Raji (cell line): ENCODE measurements at regions not wholly inside any gene's neighbourhood (a gene's known extent, or its start where the extent isn't known, plus 50 kb on each side); places are given as distances from the start of the nearest gene placed in this dataset.

Source experiments
- POLR2A ChIP-seq: IDR thresholded peaks from 2 replicates; pipeline ENCODE4 v1.6.1; 2011; ENCODE audit warnings: low read depth, low read length, control low read depth; ENCODE audit not compliant: insufficient read depth

DNA sequence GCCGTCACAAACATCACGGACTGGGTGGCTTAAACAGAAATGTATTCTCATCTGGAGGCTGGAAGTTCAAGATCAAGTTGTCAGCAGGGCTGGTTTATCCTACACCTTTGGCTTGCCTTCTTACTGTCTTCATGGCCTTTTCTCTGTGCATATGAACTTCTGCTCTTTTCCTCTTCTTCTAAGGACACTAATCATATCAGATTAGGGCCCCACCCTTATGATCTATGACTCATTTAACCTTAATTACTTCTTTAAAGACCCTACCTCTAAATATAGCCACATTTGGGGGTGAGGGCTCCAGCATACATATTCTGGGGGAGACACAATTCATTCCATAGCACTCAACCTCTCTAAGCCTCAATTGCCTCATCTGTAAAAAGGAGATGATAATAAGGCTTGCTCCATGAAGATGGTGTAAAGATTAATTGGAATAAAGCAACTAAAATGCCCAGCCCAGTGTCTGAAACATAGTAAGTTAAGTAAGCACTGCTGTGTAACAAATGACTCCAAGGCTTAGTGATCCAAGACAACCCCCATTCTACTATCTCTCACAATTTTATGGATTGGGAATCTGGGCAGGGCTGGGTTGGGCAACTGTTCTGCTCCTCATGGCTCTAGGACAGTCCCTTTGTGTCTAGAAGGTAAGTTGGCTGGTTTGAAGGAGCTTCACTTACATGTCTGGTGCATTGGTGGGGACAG lies 119.8 kb downstream of the BANF2 start:
- TF ChIP-seq POLR2A: no peak

- no peak for TF ChIP-seq POLR2A
These were observed 118.4 kb downstream of the BANF2 start for GRCh38 chr20:17818187-17818586.

DNA sequence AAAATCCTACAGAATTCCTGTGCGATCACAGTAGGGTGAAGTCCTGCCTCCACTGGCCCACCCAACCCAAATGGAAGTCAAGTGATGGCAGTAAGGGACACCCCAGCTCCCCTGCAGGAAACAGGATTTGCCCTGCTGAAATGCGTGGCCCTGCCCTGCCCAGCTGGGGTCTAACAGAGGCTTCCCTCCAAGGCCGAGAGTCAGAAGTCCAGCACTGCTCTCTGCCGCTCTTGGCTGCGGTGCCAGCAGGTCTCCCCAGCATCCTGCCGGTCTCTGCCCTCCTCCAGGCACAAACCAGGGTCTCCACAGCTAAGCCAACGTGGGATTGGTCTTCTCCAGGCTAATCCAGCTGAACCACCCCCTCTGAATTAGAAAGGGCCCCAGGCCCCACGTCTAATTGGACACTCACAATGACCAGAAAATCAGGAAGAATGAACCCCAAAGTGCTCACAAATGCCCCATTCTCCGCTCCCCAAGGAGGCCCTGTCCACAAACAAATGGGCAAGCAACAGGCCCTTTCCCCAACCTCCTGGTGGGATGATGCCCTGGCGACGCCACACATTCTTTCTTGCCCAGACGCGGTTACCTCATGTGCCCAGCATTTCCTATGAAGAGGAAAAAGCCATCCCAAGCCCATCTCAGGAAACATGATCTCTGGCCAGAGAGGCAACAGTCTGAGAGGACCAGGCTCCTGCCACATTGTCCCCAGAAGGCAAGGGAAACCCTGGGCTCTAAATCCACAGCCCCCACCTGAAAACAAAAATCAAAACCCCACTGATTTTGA lies 117.2 kb downstream of the BANF2 start:
- TF ChIP-seq POLR2A: no peak

DNA sequence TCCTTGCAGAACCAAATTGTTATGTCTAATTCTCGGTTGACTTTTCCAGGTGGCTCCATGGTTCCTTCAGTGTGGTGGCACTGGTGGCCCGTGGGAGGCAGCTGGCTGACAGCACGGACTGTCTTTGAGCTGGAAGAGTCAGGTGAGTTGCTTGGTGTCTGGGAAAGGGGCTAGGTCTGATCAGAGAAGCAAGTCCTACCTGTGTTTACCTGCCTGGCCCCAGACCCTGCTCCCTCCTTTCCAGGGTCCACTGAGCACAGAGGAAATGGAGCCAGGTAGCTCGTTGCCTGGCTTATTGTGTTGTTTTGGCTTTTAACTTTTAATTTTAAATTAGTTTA lies 111.8 kb downstream of the BANF2 start:
- no peak for TF ChIP-seq POLR2A

DNA sequence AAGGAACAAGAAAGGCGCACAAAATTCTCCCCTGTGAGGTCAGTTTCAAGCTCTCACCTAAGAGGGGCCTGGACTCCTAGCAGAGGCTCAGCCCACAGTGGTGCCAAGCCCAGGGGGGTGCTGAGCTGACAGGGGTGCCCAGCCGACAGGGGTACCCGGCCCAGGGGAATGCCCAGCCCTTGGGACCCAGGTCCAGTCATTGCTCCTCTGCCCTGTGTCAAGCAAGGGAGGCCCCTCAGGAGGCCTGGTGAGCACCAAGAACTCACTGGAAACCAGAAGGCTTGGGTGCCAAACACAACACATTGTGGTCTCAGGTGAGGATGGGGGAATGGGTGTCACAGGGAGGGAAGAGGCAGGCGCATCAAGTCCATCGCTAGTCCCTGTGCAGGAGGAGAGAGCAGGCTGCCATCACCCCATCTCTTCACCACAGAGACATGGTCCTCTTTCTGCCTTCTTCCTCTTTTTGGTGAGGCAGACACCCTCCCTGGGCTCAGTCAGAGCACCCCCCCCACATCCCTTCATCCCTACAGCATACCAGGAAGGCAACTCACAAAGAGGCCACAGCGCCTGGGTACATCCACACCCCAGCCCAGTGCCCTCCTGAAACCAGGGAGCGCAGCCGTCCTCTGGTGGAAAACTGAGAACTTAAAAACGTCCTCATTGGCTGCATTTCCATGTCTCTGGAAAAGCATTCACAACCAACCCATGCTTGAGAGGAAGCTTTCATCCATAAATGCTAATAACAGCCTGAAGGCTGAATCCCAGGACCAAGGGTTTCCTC lies 111.3 kb downstream of the BANF2 start:
- TF ChIP-seq POLR2A: no peak

- TF ChIP-seq POLR2A: no peak
These were observed 110.4 kb downstream of the BANF2 start for GRCh38 chr20:17810062-17810631.

DNA sequence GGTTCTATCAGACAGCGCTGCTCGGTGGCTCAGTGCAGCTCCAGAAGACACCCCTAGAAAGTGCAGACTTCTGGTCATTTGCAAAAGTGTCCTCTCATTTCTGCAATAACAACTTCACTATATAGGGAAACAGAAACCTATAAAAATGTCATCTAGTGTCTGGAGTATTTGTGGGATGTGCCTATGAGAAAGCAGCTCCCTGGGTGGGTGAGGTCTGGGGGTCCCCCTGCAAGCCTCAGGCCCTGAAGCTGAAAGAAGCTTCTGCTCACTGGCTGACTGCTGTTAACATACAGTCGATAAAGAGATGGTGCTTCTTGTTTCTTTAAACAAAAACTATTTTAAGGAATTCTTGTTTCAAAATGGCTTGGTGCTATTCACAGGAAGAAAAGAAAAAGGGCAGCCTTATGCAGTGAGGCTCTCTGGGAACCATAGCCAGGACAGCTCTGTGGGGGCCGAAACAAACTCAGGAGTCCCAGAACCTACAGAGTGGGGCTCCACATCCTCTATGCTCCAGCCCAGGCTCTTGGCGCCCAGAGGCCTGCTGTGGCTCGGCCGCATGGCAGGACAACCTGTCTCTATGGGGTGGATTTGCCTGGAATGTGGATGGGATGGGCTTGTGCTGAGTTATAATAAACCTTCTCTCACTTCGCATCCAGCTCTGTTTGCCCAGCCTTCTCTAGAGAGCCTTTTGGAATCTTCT lies 109.7 kb downstream of the BANF2 start:
- no peak for TF ChIP-seq POLR2A

GRCh38 chr20:17808782-17809181 lies 109.0 kb downstream of the BANF2 start:
- TF ChIP-seq POLR2A: no peak

- no peak for TF ChIP-seq POLR2A
These were observed 108.6 kb downstream of the BANF2 start for GRCh38 chr20:17808357-17808756.

- TF ChIP-seq POLR2A: no peak
These were observed 107.9 kb downstream of the BANF2 start for GRCh38 chr20:17807651-17808050.

DNA sequence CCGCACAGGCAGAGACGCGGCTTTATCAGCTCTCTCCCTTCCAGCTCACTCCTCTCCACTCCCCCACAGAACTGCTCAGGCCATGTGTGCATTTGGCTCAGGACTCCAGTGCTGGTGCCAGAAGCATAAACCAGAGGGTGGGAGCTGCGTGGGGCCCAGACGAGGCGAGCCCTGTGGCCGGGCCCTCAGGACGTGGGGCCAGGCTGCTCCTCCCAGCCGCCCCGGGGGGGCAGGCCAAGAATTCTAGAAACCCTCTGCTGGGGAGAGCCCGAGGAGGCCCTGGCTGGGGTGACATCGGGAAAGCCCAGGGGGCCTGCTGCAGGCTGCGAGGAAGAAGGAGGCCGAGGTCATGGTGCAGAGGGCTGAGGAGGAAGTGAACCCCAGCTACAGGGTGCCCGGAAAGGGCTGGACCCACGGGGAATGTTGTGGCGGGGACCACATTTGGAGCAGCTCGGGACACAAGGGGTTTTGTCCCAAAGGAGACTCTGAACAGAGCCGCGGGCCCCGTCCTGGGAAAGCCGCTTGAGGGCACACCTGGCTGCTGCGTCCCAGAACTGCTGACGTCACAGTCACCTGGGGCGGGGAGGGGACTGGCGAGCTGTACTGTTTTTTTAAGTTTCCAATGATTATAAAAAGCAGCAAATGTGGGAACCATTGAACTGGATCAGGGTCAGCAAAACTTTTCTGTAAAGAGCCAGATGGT lies 107.1 kb downstream of the BANF2 start:
- TF ChIP-seq POLR2A: no peak

- TF ChIP-seq POLR2A: no peak
These were observed 106.3 kb downstream of the BANF2 start for GRCh38 chr20:17806107-17806506.

- TF ChIP-seq POLR2A: no peak
These were observed 104.0 kb downstream of the BANF2 start for GRCh38 chr20:17803765-17804164.

- no peak for TF ChIP-seq POLR2A
These were observed 99.9 kb downstream of the BANF2 start for GRCh38 chr20:17799575-17800227.
